HepG2 (cell line): ENCODE measurements at regions not wholly inside any gene's neighbourhood (a gene's known extent, or its start where the extent isn't known, plus 50 kb on each side); places are given as distances from the start of the nearest gene placed in this dataset.

Experiments used
- BCL6 ChIP-seq: IDR thresholded peaks from 2 replicates; pipeline ENCODE4 v1.6.1; 2016; ENCODE audit warnings: missing genetic modification reagents, missing compliant biosample characterization
- CERS6 ChIP-seq: sonication (generic); formaldehyde crosslinking; IDR thresholded peaks from 2 replicates; pipeline ENCODE4 v1.5.0; 2020; ENCODE audit warnings: missing genetic modification reagents
- ERF ChIP-seq: IDR thresholded peaks from 2 replicates; pipeline ENCODE4 v1.6.1; 2018; ENCODE audit warnings: missing biosample characterization, missing genetic modification reagents
- FOXM1 ChIP-seq: sonication (generic); formaldehyde crosslinking; IDR thresholded peaks from 2 replicates; pipeline ENCODE4 v1.5.0; 2020; ENCODE audit warnings: missing genetic modification reagents
- FOXP4 ChIP-seq: sonication (generic); formaldehyde crosslinking; IDR thresholded peaks from 2 replicates; pipeline ENCODE4 v1.4.0; 2020; ENCODE audit warnings: missing genetic modification reagents
- FUBP1 ChIP-seq: sonication (generic); formaldehyde crosslinking; IDR thresholded peaks from 2 replicates; pipeline ENCODE4 v1.5.1; 2020; ENCODE audit warnings: missing genetic modification reagents, mild to moderate bottlenecking, borderline replicate concordance
- HIVEP1 ChIP-seq: sonication (generic); formaldehyde crosslinking; IDR thresholded peaks from 2 replicates; pipeline ENCODE4 v1.4.0; 2020; ENCODE audit warnings: mild to moderate bottlenecking, missing genetic modification reagents
- IRF2 ChIP-seq: IDR thresholded peaks from 2 replicates; pipeline ENCODE4 v1.6.1; 2018; ENCODE audit warnings: missing genetic modification reagents, missing compliant biosample characterization
- MAFG ChIP-seq: sonication (generic); formaldehyde crosslinking; IDR thresholded peaks from 2 replicates; pipeline ENCODE4 v1.5.1; 2020; ENCODE audit warnings: mild to moderate bottlenecking, missing genetic modification reagents
- MLX ChIP-seq: IDR thresholded peaks from 2 replicates; pipeline ENCODE4 v1.6.1; 2016
- PATZ1 ChIP-seq: sonication (generic); formaldehyde crosslinking; IDR thresholded peaks from 2 replicates; pipeline ENCODE4 v1.4.0; 2020; ENCODE audit warnings: missing genetic modification reagents
- PCBP2 ChIP-seq: fragments of 200-400 bp; formaldehyde crosslinking; optimal IDR thresholded peaks from 2 replicates; pipeline ENCODE3; 2018; ENCODE audit warnings: low read length, low read depth; ENCODE audit not compliant: poor library complexity, severe bottlenecking
- RFXAP ChIP-seq: sonication (generic); formaldehyde crosslinking; IDR thresholded peaks from 2 replicates; pipeline ENCODE4 v1.4.0; 2020; ENCODE audit warnings: missing genetic modification reagents, borderline replicate concordance
- ZBTB7B ChIP-seq: sonication (generic); formaldehyde crosslinking; IDR thresholded peaks from 2 replicates; pipeline ENCODE4 v1.4.0; 2020; ENCODE audit warnings: missing genetic modification reagents
- ZFY ChIP-seq: sonication (generic); formaldehyde crosslinking; IDR thresholded peaks from 2 replicates; pipeline ENCODE4 v1.4.0; 2020; ENCODE audit warnings: missing genetic modification reagents
- ZMAT3 ChIP-seq: sonication (generic); formaldehyde crosslinking; conservative IDR thresholded peaks from 2 replicates; pipeline ENCODE4 v1.7.0; 2021; ENCODE audit warnings: missing genetic modification reagents
- ZNF292 ChIP-seq: sonication (generic); formaldehyde crosslinking; IDR thresholded peaks from 2 replicates; pipeline ENCODE4 v1.8.1; 2022; ENCODE audit warnings: mild to moderate bottlenecking, low read depth, missing genetic modification reagents, borderline replicate concordance
- ZNF350 ChIP-seq: sonication (generic); formaldehyde crosslinking; IDR thresholded peaks from 2 replicates; pipeline ENCODE4 v1.4.0; 2020; ENCODE audit warnings: mild to moderate bottlenecking, low read depth, missing genetic modification reagents, borderline replicate concordance
- ZNF512B ChIP-seq: sonication (generic); formaldehyde crosslinking; IDR thresholded peaks from 2 replicates; pipeline ENCODE4 v1.5.1; 2020; ENCODE audit warnings: missing genetic modification reagents, mild to moderate bottlenecking, borderline replicate concordance
- ZSCAN31 ChIP-seq: sonication (generic); formaldehyde crosslinking; IDR thresholded peaks from 2 replicates; pipeline ENCODE4 v1.5.0; 2020; ENCODE audit warnings: low read depth, mild to moderate bottlenecking, missing genetic modification reagents

GRCh38 chr2:138942466-138942865 lies 162.3 kb upstream of the NXPH2 start (continued):
- TF ChIP-seq PATZ1 (CRISPR knock-in tag) (peak; percentile 24; the same call in 1 of the 2 replicates), ZNF350 (CRISPR knock-in tag) (peak; percentile 40; the same call in 1 of the 2 replicates), ZNF292 (CRISPR knock-in tag) (peak; percentile 81; the same call in 1 of the 2 replicates), ZFY (CRISPR knock-in tag) (peak; percentile 73; the same call in 1 of the 2 replicates), FUBP1 (no peak), HIVEP1 (no peak), MLX (CRISPR knock-in tag) (no peak), PCBP2 (no peak), RFXAP (no peak), BCL6 (CRISPR knock-in tag) (peak; percentile 14; the same call in 1 of the 2 replicates), IRF2 (CRISPR knock-in tag) (peak; percentile 53; the same call in 1 of the 2 replicates), CERS6 (CRISPR knock-in tag) (no peak), FOXM1 (CRISPR knock-in tag) (no peak), FOXP4 (peak; percentile 70), ERF (CRISPR knock-in tag) (0 out of 2 replicates have a peak, but pooled peaks have one; percentile 36), ZSCAN31 (CRISPR knock-in tag) (peak; percentile 44; the same call in 1 of the 2 replicates), ZNF512B (CRISPR knock-in tag) (peak; percentile 42; the same call in 1 of the 2 replicates), MAFG (CRISPR knock-in tag) (peak; percentile 61; the same call in 1 of the 2 replicates), ZMAT3 (CRISPR knock-in tag) (no peak), ZBTB7B (CRISPR knock-in tag) (peak; percentile 55; the same call in 1 of the 2 replicates)
